Transverse colon (tissue), 4 donors: ENCODE measurements at regions not wholly inside any gene's neighbourhood (a gene's known extent, or its start where the extent isn't known, plus 50 kb on each side); places are given as distances from the start of the nearest gene placed in this dataset.

Experiments used
- CTCF ChIP-seq, 5 experiments: fragments of 200-600 bp in 3 of 5; fragments of 450-650 bp in 2 of 5; sonication (generic) in 3 of 5; IDR thresholded peaks; 1 replicate in 2 of 5; 2 replicates in 3 of 5; pipeline ENCODE4 v1.5.1; 2016 to 2017; ENCODE audit warnings: antibody characterized with exemption in 5 of 5, inconsistent platforms in 3 of 5, mild to moderate bottlenecking in 2 of 5, moderate library complexity in 1 of 5
- EP300 ChIP-seq: sonication (generic); formaldehyde crosslinking; IDR thresholded peaks from one replicate; pipeline ENCODE4 v1.6.1; 2017; ENCODE audit warnings: antibody characterized with exemption, low read depth
- POLR2A ChIP-seq: fragments of 450-650 bp; IDR thresholded peaks from one replicate; pipeline ENCODE4 v1.6.1; 2016; ENCODE audit warnings: antibody characterized with exemption, mild to moderate bottlenecking, moderate library complexity
- POLR2AphosphoS5 ChIP-seq, 3 donors: sonication (generic); formaldehyde crosslinking; IDR thresholded peaks; one replicate each; pipeline ENCODE4 v1.6.1; 2016; ENCODE audit warnings: antibody characterized with exemption in 3 of 3

GRCh38 chr11:116332391-116332790, 440.4 kb downstream of the BUD13 start:
- TF ChIP-seq CTCF (IDR thresholded peaks at IDR 0.05) (no peak), POLR2AphosphoS5 (IDR thresholded peaks at IDR 0.05) (no peak), POLR2A (no peak), EP300 (no peak)
